H1 (cell line): ENCODE measurements at regions not wholly inside any gene's neighbourhood (a gene's known extent, or its start where the extent isn't known, plus 50 kb on each side); places are given as distances from the start of the nearest gene placed in this dataset.

ENCODE experiments used
- CTCF ChIA-PET: fragments of 300-600 bp; sonication (Branson Sonifier 250); formaldehyde crosslinking; loops from one replicate; lab custom pipeline; 2021; ENCODE audit not compliant: partially characterized antibody; lab: Charles Lee
- POLR2A ChIA-PET: fragments of 300-600 bp; sonication (Branson Sonifier 250); formaldehyde crosslinking; loops from one replicate; lab custom pipeline; 2021; ENCODE audit warnings: inconsistent platforms; ENCODE audit not compliant: partially characterized antibody; lab: Charles Lee
- DNase-seq, 2 experiments: peaks; one replicate each; pipeline versions ENCODE4 v3.0.0 to v3.0.0-alpha.2; 2010 to 2022; ENCODE audit warnings: low spot score in 2 of 2, low read depth in 1 of 2, mixed read lengths in 1 of 2
- FAIRE-seq: peaks from 2 replicates; lab custom pipeline; 2011; peaks lifted over from hg19 to GRCh38; lab: Jason Lieb, UNC
- H2AFZ ChIP-seq: 2 replicates; pipeline ENCODE4 v1.8.1; 2012; ENCODE audit warnings: low read length, inconsistent platforms
- H2AK5ac ChIP-seq: 2 replicates; pipeline ENCODE4 v1.6.1; 2013; ENCODE audit warnings: low read depth, low read length
- H2BK120ac ChIP-seq: replicated peaks from 2 replicates; pipeline ENCODE3; 2013; ENCODE audit warnings: low read depth, low read length, inconsistent platforms
- H2BK12ac ChIP-seq: 2 replicates; pipeline ENCODE4 v1.6.1; 2013; ENCODE audit warnings: low read depth, low read length
- H2BK15ac ChIP-seq: 2 replicates; pipeline ENCODE4 v1.6.1; 2013; ENCODE audit warnings: low read length
- H2BK20ac ChIP-seq: 2 replicates; pipeline ENCODE4 v1.6.1; 2013; ENCODE audit warnings: low read length
- H2BK5ac ChIP-seq: 2 replicates; pipeline ENCODE4 v1.6.1; 2013; ENCODE audit warnings: low read depth, low read length
- H3K14ac ChIP-seq: 2 replicates; pipeline ENCODE4 v1.6.1; 2013; ENCODE audit warnings: inconsistent platforms; ENCODE audit not compliant: insufficient read length
- H3K18ac ChIP-seq: 2 replicates; pipeline ENCODE4 v1.6.1; 2013; ENCODE audit warnings: low read length; ENCODE audit errors: extremely low read depth
- H3K23ac ChIP-seq: 2 replicates; pipeline ENCODE4 v1.6.1; 2013; ENCODE audit warnings: inconsistent platforms; ENCODE audit not compliant: insufficient read length
- H3K23me2 ChIP-seq: 2 replicates; pipeline ENCODE4 v1.6.1; 2013; ENCODE audit warnings: low read depth, low read length
- H3K27ac ChIP-seq: 2 replicates; pipeline ENCODE4 v1.6.1; 2011; ENCODE audit warnings: low read depth, low read length, inconsistent platforms
- H3K27me3 ChIP-seq, 4 experiments: replicated peaks in 1 of 4; 1 replicate in 1 of 4; 2 replicates in 3 of 4; pipeline versions ENCODE4 v1.6.1 to v1.8.1; 2011 to 2013; ENCODE audit warnings: low read length in 3 of 4, mild to moderate bottlenecking in 3 of 4, inconsistent platforms in 2 of 4, mixed read lengths in 2 of 4, moderate library complexity in 1 of 4; ENCODE audit not compliant: control insufficient read depth in 3 of 4, insufficient read depth in 3 of 4; ENCODE audit errors: extremely low read depth in 1 of 4
- H3K36me3 ChIP-seq, 4 experiments: 2 replicates each; pipeline versions ENCODE4 v1.6.1 to v1.8.1; 2011 to 2013; ENCODE audit warnings: mild to moderate bottlenecking in 4 of 4, low read length in 3 of 4, moderate library complexity in 2 of 4, control low read depth in 1 of 4, inconsistent platforms in 1 of 4; ENCODE audit not compliant: insufficient read depth in 4 of 4, control insufficient read depth in 2 of 4
- H3K4ac ChIP-seq: replicated peaks from 2 replicates; pipeline ENCODE3; 2013; ENCODE audit warnings: low read length, low read depth, mixed read lengths, inconsistent platforms; ENCODE audit not compliant: insufficient read length
- H3K4me1 ChIP-seq, 4 experiments: replicated peaks in 1 of 4; 1 replicate in 1 of 4; 2 replicates in 3 of 4; pipeline versions ENCODE4 v1.6.1 to v1.8.1; 2011 to 2013; ENCODE audit warnings: low read length in 3 of 4, inconsistent platforms in 2 of 4, mixed read lengths in 1 of 4; ENCODE audit not compliant: insufficient read depth in 4 of 4, control insufficient read depth in 3 of 4
- H3K4me2 ChIP-seq, 2 experiments: 2 replicates each; pipeline versions ENCODE4 v1.6.1 to v1.8.1; 2011 to 2013; ENCODE audit warnings: low read depth in 2 of 2, low read length in 2 of 2, control low read depth in 1 of 2, inconsistent platforms in 1 of 2, mild to moderate bottlenecking in 1 of 2; ENCODE audit not compliant: insufficient read depth in 1 of 2
- H3K4me3 ChIP-seq, 4 experiments: fragments of 200-600, 300-600 bp in 1 of 4; sonication (generic), shearing (Covaris generic), sonication (Bioruptor Twin) in 1 of 4; 2 replicates each; pipeline versions ENCODE4 v1.5.1 to v1.8.1; 2011 to 2016; ENCODE audit warnings: low read length in 4 of 4, low read depth in 3 of 4, control low read depth in 2 of 4, inconsistent platforms in 2 of 4, mild to moderate bottlenecking in 2 of 4, mixed read lengths in 1 of 4, moderate library complexity in 1 of 4; ENCODE audit not compliant: insufficient read depth in 2 of 4; ENCODE audit errors: extremely low read depth in 1 of 4
- H3K56ac ChIP-seq: replicated peaks from 2 replicates; pipeline ENCODE3; 2013; ENCODE audit warnings: low read depth, mild to moderate bottlenecking, mixed read lengths, low read length, inconsistent platforms; ENCODE audit not compliant: insufficient read length
- H3K79me1 ChIP-seq: 2 replicates; pipeline ENCODE4 v1.6.1; 2013; ENCODE audit warnings: low read depth, low read length, control low read depth
- H3K79me2 ChIP-seq, 2 experiments: 2 replicates each; pipeline versions ENCODE4 v1.6.1 to v1.8.1; 2012 to 2013; ENCODE audit warnings: low read length in 2 of 2, mild to moderate bottlenecking in 2 of 2, inconsistent platforms in 1 of 2; ENCODE audit not compliant: insufficient read depth in 2 of 2, control insufficient read depth in 1 of 2
- H3K9ac ChIP-seq, 4 experiments: replicated peaks in 1 of 4; 1 replicate in 1 of 4; 2 replicates in 3 of 4; pipeline versions ENCODE4 v1.6.1 to v1.8.1; 2011 to 2013; ENCODE audit warnings: low read depth in 3 of 4, low read length in 3 of 4, control low read depth in 2 of 4, mild to moderate bottlenecking in 2 of 4, moderate library complexity in 2 of 4, inconsistent platforms in 1 of 4; ENCODE audit errors: extremely low read depth in 1 of 4
- H3K9me3 ChIP-seq, 2 experiments: 2 replicates each; pipeline versions ENCODE4 v1.6.1 to v1.8.1; 2012 to 2013; ENCODE audit warnings: mild to moderate bottlenecking in 2 of 2, moderate library complexity in 2 of 2, control low read depth in 1 of 2, inconsistent platforms in 1 of 2, low read depth in 1 of 2, low read length in 1 of 2, mixed read lengths in 1 of 2; ENCODE audit not compliant: insufficient read depth in 2 of 2
- H4K20me1 ChIP-seq, 2 experiments: replicated peaks in 1 of 2; 2 replicates each; pipeline versions ENCODE3 to v1.8.1; 2011 to 2013; ENCODE audit warnings: inconsistent platforms in 2 of 2, low read length in 2 of 2, mild to moderate bottlenecking in 1 of 2; ENCODE audit not compliant: insufficient read depth in 2 of 2, control insufficient read depth in 1 of 2
- H4K5ac ChIP-seq: 2 replicates; pipeline ENCODE4 v1.6.1; 2013; ENCODE audit warnings: low read length, low read depth, mixed read lengths, inconsistent platforms; ENCODE audit not compliant: insufficient read length
- H4K8ac ChIP-seq: 2 replicates; pipeline ENCODE4 v1.8.0; 2013; ENCODE audit warnings: mild to moderate bottlenecking, moderate library complexity, low read length, inconsistent platforms; ENCODE audit not compliant: insufficient read depth; ENCODE audit errors: extremely low read depth
- H4K91ac ChIP-seq: replicated peaks from 2 replicates; pipeline ENCODE3; 2013; ENCODE audit warnings: low read length, mixed read lengths, inconsistent platforms; ENCODE audit not compliant: insufficient read length
- BRCA1 ChIP-seq: IDR thresholded peaks from 2 replicates; pipeline ENCODE4 v1.6.1; 2012; ENCODE audit warnings: low read depth, low read length, improper control_type of control experiment
- CBX5 ChIP-seq: fragments of 300-800, 300-1000 bp; sonication (generic); IDR thresholded peaks from 2 replicates; pipeline ENCODE4 v1.7.1; 2016; ENCODE audit warnings: antibody characterized with exemption, low read length, low read depth
- EGR1 ChIP-seq: IDR thresholded peaks from 2 replicates; pipeline ENCODE4 v1.6.1; 2011; ENCODE audit warnings: low read depth, low read length, borderline replicate concordance
- MAFK ChIP-seq: IDR thresholded peaks from 2 replicates; pipeline ENCODE4 v1.6.1; 2012; ENCODE audit warnings: low read depth, mild to moderate bottlenecking, improper control_type of control experiment, low read length
- NRF1 ChIP-seq: IDR thresholded peaks from 2 replicates; pipeline ENCODE4 v1.6.1; 2011; ENCODE audit warnings: mild to moderate bottlenecking, low read depth, low read length, improper control_type of control experiment
- POLR2A ChIP-seq, 2 experiments: IDR thresholded peaks; 1 replicate in 1 of 2; 2 replicates in 1 of 2; pipeline ENCODE4 v1.6.1; 2011; ENCODE audit warnings: low read depth in 2 of 2, low read length in 2 of 2, mild to moderate bottlenecking in 2 of 2; ENCODE audit errors: control extremely low read depth in 1 of 2
- SIRT6 ChIP-seq: IDR thresholded peaks from one replicate; pipeline ENCODE4 v1.7.1; 2012; ENCODE audit warnings: low read length, inconsistent platforms
- SP4 ChIP-seq: IDR thresholded peaks from 2 replicates; pipeline ENCODE4 v1.6.1; 2012; ENCODE audit warnings: low read length, inconsistent platforms
- TAF7 ChIP-seq: optimal IDR thresholded peaks from 2 replicates; pipeline ENCODE3; 2011; ENCODE audit warnings: low read depth, mild to moderate bottlenecking, inconsistent platforms, low read length, moderate library complexity, borderline replicate concordance
- TBP ChIP-seq: IDR thresholded peaks from 2 replicates; pipeline ENCODE4 v1.6.1; 2011; ENCODE audit warnings: low read depth, low read length, improper control_type of control experiment
- TCF12 ChIP-seq: IDR thresholded peaks from 2 replicates; pipeline ENCODE4 v1.6.1; 2011; ENCODE audit warnings: low read depth, mild to moderate bottlenecking, low read length
- WGBS, 2 experiments: shearing (Covaris generic) in 1 of 2; methylation state at CpG; one replicate each; pipeline versions ENCODE4 v1.1.6 to v1.1.7; 2013 to 2015; ENCODE audit warnings: low lambda C conversion rate in 2 of 2, mixed read lengths in 2 of 2, inconsistent platforms in 1 of 2, low coverage in 1 of 2, missing lambda C conversion rate in 1 of 2; ENCODE audit not compliant: insufficient replicate concordance in 2 of 2, insufficient coverage in 1 of 2, insufficient read length in 1 of 2; ENCODE audit errors: extremely low coverage in 1 of 2, missing lambda C conversion rate in 1 of 2; 5-methylcytosine and 5-hydroxymethylcytosine counted together
- TF ChIP-seq, protein P1 (sequence below): IDR thresholded peaks from 2 replicates; pipeline ENCODE4 v1.6.1; 2012; ENCODE audit warnings: inconsistent platforms

DNA sequence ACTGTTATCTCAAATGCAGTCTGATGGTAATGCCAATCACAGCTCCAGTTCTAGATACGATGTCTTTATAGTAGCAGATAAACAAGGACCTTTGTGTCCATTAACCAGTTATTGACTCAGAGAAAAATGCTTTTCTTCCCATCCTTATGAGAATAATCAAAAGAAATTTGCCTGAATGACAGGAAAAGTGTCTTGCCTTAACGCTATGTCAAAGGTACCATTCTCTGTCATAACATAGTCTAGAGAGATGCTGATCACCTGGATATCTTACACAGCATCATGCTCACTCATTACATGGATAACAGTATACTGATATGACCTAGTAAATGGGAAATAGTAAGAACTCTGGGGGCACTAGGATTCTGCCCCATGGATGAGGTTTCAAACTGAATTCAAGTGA lies 151.7 kb upstream of the NEGR1 start:
- no peaks in the 10 kb centered on the region for H3K79me2 ChIP-seq
- no peak overlapping the region for H3K23ac ChIP-seq
- CTCF ChIA-PET: no interaction called here
- no peak overlapping the region for H3K4me3 ChIP-seq
- no peak overlapping the region for H2BK120ac ChIP-seq
- no peak overlapping the region for H2AK5ac ChIP-seq
- no peak overlapping the region for H3K4me2 ChIP-seq
- no peak overlapping the region for H2BK12ac ChIP-seq
- H3K36me3 ChIP-seq: no peaks in the 10 kb centered on the region
- H4K8ac ChIP-seq: no peak overlapping the region
- peaks cover 0 to 4% (median 0%) of the 10 kb centered on the region in 4 experiments; a peak in 1 of 7 replicates for H3K4me1 ChIP-seq
- H3K18ac ChIP-seq: no peak overlapping the region
- no peak overlapping the region for H2AFZ ChIP-seq
- H3K27ac ChIP-seq: no peak overlapping the region
- H3K56ac ChIP-seq: no peak overlapping the region
- no peaks in the 10 kb centered on the region for H3K79me1 ChIP-seq
- H2BK20ac ChIP-seq: no peak overlapping the region
- H3K23me2 ChIP-seq: no peaks in the 10 kb centered on the region
- H3K14ac ChIP-seq: no peak overlapping the region
- H3K27me3 ChIP-seq: no peaks in the 10 kb centered on the region
- H3K9ac ChIP-seq: no peak overlapping the region
- FAIRE-seq: no peak
- no peak overlapping the region for H2BK5ac ChIP-seq
- no peak overlapping the region for H2BK15ac ChIP-seq
- POLR2A ChIA-PET: no interaction called here
- no peaks in the 10 kb centered on the region for H4K20me1 ChIP-seq
- no peaks in the 10 kb centered on the region for H3K9me3 ChIP-seq
- H3K4ac ChIP-seq: no peak overlapping the region
- 79% methylated on average over 2 of the region's 2 CpGs; no CpG with 5 or more reads in 1 of the 2 experiments for WGBS, 2 experiments
- no peak overlapping the region for H4K91ac ChIP-seq
- DNase-seq: no peak
- H4K5ac ChIP-seq: no peak overlapping the region
- TF ChIP-seq EGR1 (no peak), SP4 (no peak), BRCA1 (no peak), MAFK (no peak), TCF12 (no peak), CBX5 (no peak), POLR2A (IDR thresholded peaks at IDR 0.05; ENCODE audit: control extremely low read depth in 1 of 2, low read depth in 2 of 2, low read length in 2 of 2) (no peak), TAF7 (no peak), NRF1 (no peak), TBP (no peak), SIRT6 (no peak)
- TF ChIP-seq, protein P1, sequence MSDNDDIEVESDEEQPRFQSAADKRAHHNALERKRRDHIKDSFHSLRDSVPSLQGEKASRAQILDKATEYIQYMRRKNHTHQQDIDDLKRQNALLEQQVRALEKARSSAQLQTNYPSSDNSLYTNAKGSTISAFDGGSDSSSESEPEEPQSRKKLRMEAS: no peak
